ENCODE measurements at regions not wholly inside any gene's neighbourhood (a gene's known extent, or its start where the extent isn't known, plus 50 kb on each side); places are given as distances from the start of the nearest gene placed in this dataset.

- H2AFZ ChIP-seq (ENCODE audit: low read length), result no peak overlapping the region
- H3K4me1 ChIP-seq (ENCODE audit: insufficient read depth, low read length, poor library complexity, severe bottlenecking), result no peaks in the 10 kb centered on the region
- H3K79me2 ChIP-seq (ENCODE audit: insufficient read depth, low read depth, low read length), result no peaks in the 10 kb centered on the region
- intact Hi-C loops (cut with micrococcal nuclease; ENCODE audit: unreplicated experiment), result no loop called here
- no peaks in the 10 kb centered on the region for H3K36me3 ChIP-seq (ENCODE audit: insufficient read depth, low read length)
- no peak overlapping the region for H3K4me2 ChIP-seq (ENCODE audit: low read length)
- no peaks in the 10 kb centered on the region for H3K9me3 ChIP-seq (ENCODE audit: low read length)
- CTCF ChIA-PET (ENCODE audit: unreplicated experiment), result no interaction called here
- H4K20me1 ChIP-seq (ENCODE audit: insufficient read depth, low read length), result no peaks in the 10 kb centered on the region
- no peak for TF ChIP-seq EZH2phosphoT487 (IDR thresholded peaks at IDR 0.05; ENCODE audit: borderline replicate concordance, low read depth, low read length)
- no peak for TF ChIP-seq CTCF (conservative IDR thresholded peaks at IDR 0.05; ENCODE audit: low read length)
- no peaks in the 10 kb centered on the region for H3K9me2 ChIP-seq (ENCODE audit: insufficient read depth, low read length)
- no TSS peak for BruUV-seq (replicated peaks)
- no peak overlapping the region for H3K4me3 ChIP-seq (ENCODE audit: low read depth, low read length, poor library complexity, severe bottlenecking)
- POLR2A ChIA-PET, result interaction anchor here (0.7 kb wide), 1 partner anchor 100 kb away, joined by 3 read pairs; no protein-coding TSS in a partner anchor
- no peak overlapping the region for H3K27ac ChIP-seq (ENCODE audit: low read depth, low read length, poor library complexity, severe bottlenecking)
- DNase-seq (ENCODE audit: low spot score), result no peak
Observed at GRCh38 chr12:4009979-4010704, 136.9 kb upstream of the PARP11 start.

- Histone ChIP-seq H3K4me3 (ENCODE audit: low read depth, low read length, poor library complexity, severe bottlenecking) (no peak overlapping the region), H4K20me1 (ENCODE audit: insufficient read depth, low read length) (no peaks in the 10 kb centered on the region), H3K9me2 (ENCODE audit: insufficient read depth, low read length) (no peaks in the 10 kb centered on the region), H3K27ac (ENCODE audit: low read depth, low read length, poor library complexity, severe bottlenecking) (no peak overlapping the region), H3K9me3 (ENCODE audit: low read length) (no peaks in the 10 kb centered on the region), H3K36me3 (ENCODE audit: insufficient read depth, low read length) (no peaks in the 10 kb centered on the region), H2AFZ (ENCODE audit: low read length) (no peak overlapping the region), H3K4me1 (ENCODE audit: insufficient read depth, low read length, poor library complexity, severe bottlenecking) (no peaks in the 10 kb centered on the region), H3K4me2 (ENCODE audit: low read length) (no peak overlapping the region), H3K79me2 (ENCODE audit: insufficient read depth, low read depth, low read length) (no peaks in the 10 kb centered on the region)
- ChIA-PET CTCF (ENCODE audit: unreplicated experiment) (no interaction called here), POLR2A (no interaction called here)
- no TSS peak for BruUV-seq (replicated peaks)
- intact Hi-C loops (cut with micrococcal nuclease; ENCODE audit: unreplicated experiment), result no loop called here
- DNase-seq (ENCODE audit: low spot score), result no peak
- TF ChIP-seq CTCF (conservative IDR thresholded peaks at IDR 0.05; ENCODE audit: low read length), result no peak
Observed at GRCh38 chr12:4006743-4007142, 133.5 kb upstream of the PARP11 start.

GRCh38 chr12:4005851-4006430 is 132.7 kb upstream of the PARP11 start:
- intact Hi-C loops (cut with micrococcal nuclease; ENCODE audit: unreplicated experiment), result no loop called here
- no peaks in the 10 kb centered on the region for H3K79me2 ChIP-seq (ENCODE audit: insufficient read depth, low read depth, low read length)
- ChIA-PET CTCF (ENCODE audit: unreplicated experiment) (no interaction called here), POLR2A (no interaction called here)
- no peaks in the 10 kb centered on the region for H3K9me2 ChIP-seq (ENCODE audit: insufficient read depth, low read length)
- DNase-seq (ENCODE audit: low spot score), result no peak
- BruUV-seq (replicated peaks), result no TSS peak
- H3K4me1 ChIP-seq (ENCODE audit: insufficient read depth, low read length, poor library complexity, severe bottlenecking), result no peaks in the 10 kb centered on the region
- no peaks in the 10 kb centered on the region for H3K9me3 ChIP-seq (ENCODE audit: low read length)
- H2AFZ ChIP-seq (ENCODE audit: low read length), result no peak overlapping the region
- no peak overlapping the region for H3K4me2 ChIP-seq (ENCODE audit: low read length)
- no peaks in the 10 kb centered on the region for H4K20me1 ChIP-seq (ENCODE audit: insufficient read depth, low read length)
- no peaks in the 10 kb centered on the region for H3K36me3 ChIP-seq (ENCODE audit: insufficient read depth, low read length)
- H3K4me3 ChIP-seq (ENCODE audit: low read depth, low read length, poor library complexity, severe bottlenecking), result no peak overlapping the region
- TF ChIP-seq EZH2phosphoT487 (IDR thresholded peaks at IDR 0.05; ENCODE audit: borderline replicate concordance, low read depth, low read length), result no peak
- TF ChIP-seq CTCF (conservative IDR thresholded peaks at IDR 0.05; ENCODE audit: low read length), result no peak
- H3K27ac ChIP-seq (ENCODE audit: low read depth, low read length, poor library complexity, severe bottlenecking), result no peak overlapping the region
